ENCODE measurements at regions not wholly inside any gene's neighbourhood (a gene's known extent, or its start where the extent isn't known, plus 50 kb on each side); places are given as distances from the start of the nearest gene placed in this dataset.

DNA sequence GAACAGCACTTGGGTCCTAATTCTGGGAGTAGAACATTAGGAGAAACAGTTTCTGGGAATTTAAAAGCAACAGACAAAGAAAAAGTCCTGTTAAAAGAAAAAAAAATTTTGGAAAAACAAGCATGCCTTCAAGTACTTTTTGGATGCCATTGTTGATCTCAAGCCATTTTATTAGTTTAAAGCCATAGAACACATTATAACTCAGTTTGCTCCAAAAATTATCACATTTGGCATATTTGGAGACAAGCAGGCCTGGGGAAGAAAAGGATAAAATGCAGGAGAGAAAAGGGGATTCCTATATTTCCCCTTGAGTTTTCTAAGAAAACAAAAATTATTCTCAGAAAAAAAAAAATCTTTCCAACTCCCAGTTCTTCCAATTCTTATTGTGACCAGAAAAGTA, 146.8 kb downstream of the TENT5C start:
- TF ChIP-seq, protein P1, sequence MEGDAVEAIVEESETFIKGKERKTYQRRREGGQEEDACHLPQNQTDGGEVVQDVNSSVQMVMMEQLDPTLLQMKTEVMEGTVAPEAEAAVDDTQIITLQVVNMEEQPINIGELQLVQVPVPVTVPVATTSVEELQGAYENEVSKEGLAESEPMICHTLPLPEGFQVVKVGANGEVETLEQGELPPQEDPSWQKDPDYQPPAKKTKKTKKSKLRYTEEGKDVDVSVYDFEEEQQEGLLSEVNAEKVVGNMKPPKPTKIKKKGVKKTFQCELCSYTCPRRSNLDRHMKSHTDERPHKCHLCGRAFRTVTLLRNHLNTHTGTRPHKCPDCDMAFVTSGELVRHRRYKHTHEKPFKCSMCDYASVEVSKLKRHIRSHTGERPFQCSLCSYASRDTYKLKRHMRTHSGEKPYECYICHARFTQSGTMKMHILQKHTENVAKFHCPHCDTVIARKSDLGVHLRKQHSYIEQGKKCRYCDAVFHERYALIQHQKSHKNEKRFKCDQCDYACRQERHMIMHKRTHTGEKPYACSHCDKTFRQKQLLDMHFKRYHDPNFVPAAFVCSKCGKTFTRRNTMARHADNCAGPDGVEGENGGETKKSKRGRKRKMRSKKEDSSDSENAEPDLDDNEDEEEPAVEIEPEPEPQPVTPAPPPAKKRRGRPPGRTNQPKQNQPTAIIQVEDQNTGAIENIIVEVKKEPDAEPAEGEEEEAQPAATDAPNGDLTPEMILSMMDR (IDR thresholded peaks at IDR 0.05), result no peak
- TF ChIP-seq POLR2A (IDR thresholded peaks at IDR 0.05), result no peak

Measured in body of pancreas (tissue), 4 donors.